NCI-H2107 treated with DMSO at 0.1 percent for 48 hours (cell line): ENCODE measurements at regions not wholly inside any gene's neighbourhood (a gene's known extent, or its start where the extent isn't known, plus 50 kb on each side); places are given as distances from the start of the nearest gene placed in this dataset.
"Not testable (repeated sequence)": the region's sequence is repeated elsewhere in the genome, so short reads cannot be mapped to it uniquely, and the experiment has no call there.

Experiments used
- DNase-seq: peaks from one replicate; lab custom pipeline; 2025; ENCODE audit not compliant: unreplicated experiment; lab: John Stamatoyannopoulos, UW

- DNase-seq = no peak
Observed at GRCh38 chrX:138875472-138875871, 164.0 kb upstream of the FGF13 start.

DNA sequence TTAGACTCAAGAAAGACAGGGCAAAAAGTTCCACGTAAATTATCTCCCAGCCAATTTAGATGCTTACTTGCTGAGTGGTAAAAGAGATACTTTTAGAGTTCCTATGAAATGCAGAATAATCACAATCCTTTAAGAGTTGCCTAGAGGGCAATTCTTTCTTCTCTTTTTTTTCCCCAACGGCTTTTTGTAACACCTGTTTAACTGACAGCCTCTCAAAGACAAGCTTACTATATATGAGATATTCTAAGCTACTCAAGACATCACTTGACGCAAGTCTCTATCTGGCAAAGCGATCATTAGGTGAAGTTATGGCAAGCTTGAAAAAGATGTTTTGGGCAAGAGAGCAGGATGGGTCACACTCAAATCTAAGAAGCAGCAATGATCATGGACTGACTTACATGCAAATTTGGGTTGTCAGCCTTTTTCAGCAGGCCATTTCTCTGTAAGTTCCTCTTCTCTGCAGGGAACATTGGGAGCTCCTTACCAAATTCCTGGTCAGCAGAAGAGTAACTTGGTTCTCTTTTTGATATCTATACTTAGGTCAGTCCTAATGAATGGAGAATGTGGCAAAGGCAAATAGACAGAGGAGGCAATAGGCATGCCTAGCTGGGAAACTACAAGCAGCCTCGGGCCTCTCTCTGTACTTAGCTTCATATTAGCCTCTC, 162.9 kb upstream of the FGF13 start:
- DNase-seq = no peak

DNA sequence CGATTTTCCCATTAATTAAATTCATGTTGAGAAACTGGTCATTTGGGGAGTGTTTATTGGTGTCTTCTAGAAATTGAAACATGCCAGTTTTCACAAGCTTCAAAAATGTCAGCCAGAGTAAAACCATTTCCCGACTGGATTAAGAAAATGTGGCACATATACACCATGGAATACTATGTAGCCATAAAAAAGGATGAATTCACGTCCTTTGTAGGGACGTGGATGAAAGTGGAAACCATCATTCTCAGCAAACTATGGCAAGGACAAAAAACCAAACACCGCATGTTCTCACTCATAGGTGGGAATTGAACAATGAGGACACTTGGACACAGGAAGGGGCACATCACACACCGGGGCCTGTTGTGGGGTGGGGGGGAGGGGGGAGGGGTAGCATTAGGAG, 162.1 kb upstream of the FGF13 start:
- DNase-seq = not testable (repeated sequence)

DNA sequence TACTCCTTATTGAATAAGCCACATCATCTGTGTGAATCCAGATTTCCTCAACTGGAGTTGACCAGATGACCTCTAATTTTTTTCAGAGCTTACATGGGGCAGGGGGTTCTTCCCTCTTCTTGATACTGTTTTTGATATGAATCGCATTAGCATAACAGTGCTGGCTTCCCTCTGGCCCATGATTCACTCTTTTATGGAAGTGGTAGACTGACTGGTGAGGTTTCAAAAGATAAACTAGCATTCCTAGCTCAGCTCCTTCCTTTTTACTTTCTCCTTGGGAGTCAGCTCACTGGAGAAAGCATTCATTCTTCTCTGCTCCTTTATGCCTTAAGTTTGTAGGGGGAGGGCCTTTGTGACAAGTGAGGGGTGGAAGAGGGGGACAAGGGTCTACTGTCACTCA, 161.0 kb upstream of the FGF13 start:
- no peak for DNase-seq

DNA sequence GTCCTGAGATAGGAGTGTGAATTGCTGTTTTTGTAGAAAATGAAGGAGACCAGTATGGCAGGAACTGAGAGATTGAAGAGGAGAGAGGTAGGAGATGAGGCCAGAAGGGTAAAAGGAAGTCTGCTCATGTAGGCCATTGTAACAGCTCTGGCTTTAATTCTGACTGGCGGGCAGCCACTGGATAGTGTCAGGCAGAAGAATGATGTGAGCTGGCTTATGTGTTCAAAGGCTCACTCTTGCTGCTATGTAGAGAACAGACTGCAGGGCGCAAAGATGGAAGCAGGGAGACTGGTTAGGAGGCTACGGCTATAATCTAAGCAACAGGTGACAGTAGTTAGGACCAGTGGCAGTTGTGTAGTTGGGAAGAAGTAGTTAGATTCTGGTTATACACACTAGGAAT, 160.2 kb upstream of the FGF13 start:
- DNase-seq = no peak

- no peak for DNase-seq
Observed at GRCh38 chrX:138866643-138867042, 155.1 kb upstream of the FGF13 start.

DNA sequence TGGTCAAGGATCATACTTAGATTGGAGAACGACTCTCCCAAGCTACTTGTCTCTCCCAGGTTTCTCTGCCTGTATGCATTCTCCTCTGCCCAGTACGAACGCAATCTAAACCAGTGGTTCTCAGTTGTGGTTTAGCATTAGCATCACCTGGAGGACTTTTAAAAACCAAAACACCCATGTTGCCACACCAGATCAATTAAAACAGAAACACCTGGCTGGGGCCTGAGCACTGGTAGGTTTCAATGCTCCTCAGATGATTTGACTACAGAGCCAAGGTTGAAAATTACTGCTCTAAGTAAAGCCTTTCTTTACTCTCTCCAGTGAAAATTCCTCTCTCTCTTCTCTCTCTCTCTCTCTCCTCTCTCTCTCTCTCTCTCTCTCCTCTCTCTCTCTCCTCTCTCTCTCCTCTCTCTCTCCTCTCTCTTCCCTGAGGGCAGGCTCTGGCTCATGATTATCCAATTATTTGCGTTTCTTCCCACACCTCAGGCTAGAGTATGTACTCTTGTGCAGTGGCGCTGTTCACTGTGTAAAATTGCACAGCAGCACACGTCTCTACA, 153.7 kb upstream of the FGF13 start:
- no peak for DNase-seq

DNA sequence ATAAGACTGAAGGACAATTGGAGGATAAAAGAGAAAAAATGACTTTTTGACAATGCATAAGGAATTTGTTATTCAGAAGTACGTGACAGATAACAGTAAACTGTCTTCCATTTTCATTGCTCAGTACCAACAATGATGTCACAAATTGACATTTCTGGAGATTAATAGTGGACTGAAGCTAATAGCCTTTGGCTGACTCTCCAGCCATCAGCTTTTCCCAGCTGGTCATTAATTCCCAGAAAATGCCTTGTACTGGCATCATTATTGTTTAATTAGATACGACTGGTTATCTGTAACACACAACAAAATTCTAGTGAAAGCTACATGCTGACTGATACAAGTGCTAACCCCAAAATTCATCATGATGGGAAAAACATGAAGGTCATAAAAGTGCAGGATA, 147.9 kb upstream of the FGF13 start:
- no peak for DNase-seq

DNA sequence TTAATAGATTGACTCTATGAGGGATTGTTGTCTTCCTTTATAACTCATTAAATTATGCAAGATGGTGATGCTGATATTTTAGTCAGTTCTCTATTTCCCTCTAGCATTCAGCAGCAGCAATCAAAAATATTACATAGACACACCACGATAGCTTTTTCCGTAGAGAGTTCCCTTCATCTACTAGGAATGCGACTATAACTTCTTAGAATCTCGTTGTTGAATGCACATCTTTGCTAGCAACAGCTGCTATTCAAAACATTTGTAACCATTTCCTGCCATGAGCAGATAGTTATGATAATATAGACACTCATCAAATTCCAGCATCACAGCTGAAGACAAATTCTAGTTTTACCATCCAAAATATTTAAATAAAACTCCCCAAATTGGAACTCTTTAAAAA, 147.4 kb upstream of the FGF13 start:
- DNase-seq = no peak

GRCh38 chrX:138858438-138858837, 146.9 kb upstream of the FGF13 start:
- no peak for DNase-seq

DNA sequence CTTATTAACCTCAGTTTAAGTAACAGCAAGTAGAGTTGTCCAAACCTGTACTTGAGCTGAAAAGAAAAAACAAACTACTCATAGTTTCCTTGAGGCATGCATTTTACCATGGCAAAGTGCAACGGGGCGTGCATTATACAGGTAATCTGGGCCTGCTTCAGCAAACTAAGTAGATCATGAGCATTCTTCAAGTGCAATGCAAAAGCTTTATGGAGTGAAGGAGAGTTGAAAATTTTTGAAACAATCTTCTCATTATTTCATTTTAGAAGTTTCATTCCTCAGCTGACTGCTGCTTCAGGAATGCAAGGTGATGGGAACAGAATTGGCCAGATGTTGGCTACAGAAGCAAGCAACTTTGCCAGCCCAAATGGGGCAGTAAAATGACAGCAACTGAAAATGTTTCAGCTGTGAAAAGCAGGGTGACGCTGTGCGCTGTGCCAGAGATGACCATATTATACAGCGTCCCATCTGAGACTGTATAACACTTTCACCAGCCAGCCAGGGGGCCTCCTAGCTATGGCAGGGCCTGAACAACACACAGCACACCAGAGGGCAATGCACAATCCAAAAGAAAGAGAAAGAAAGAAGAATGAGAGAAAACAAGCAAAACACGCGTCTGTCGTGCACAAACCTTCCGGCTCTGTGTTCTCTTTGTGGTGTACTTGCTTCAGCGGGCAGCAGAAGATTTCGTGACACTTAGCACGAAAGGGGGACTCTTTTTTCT, 145.5 kb upstream of the FGF13 start:
- DNase-seq = no peak

GRCh38 chrX:138853936-138854335, 142.4 kb upstream of the FGF13 start:
- DNase-seq = no peak

DNA sequence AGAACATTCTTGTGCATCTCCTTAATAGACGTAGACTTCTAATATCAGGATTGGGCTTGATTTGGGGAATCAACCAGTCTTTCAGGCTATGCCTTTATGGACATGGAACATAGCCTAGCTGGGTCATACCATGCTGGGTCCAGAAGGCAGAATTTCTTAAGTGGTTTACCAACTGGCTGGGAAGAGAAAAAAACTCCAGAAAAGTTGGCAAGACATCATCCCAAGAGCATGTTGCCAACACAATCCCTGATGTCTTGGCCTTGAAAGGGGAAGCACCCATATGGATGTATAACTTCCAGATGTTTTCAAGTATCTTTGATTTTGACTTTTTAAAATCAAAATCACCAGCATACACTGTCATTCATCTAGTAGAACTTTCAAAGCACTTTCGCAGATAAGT, 138.0 kb upstream of the FGF13 start:
- no peak for DNase-seq

DNA sequence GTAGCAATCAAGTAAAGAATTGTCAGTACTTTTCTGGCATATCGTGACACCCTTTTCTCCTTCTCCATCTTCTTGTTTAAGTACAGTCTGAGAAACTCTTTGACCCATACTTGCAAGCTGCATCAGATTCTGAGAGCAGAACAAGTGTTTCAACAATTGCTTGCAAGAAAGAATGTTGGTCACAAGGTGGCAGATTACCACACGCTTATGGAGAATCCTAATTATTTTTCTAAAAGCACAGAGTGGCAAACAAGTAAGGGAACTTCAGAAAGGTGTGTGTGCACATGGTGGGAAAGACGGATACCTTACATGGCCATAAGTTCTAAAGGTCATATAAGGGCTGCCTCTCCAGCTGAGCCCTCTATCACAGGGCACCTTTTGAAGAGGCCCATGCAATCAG, 136.4 kb upstream of the FGF13 start:
- no peak for DNase-seq

DNA sequence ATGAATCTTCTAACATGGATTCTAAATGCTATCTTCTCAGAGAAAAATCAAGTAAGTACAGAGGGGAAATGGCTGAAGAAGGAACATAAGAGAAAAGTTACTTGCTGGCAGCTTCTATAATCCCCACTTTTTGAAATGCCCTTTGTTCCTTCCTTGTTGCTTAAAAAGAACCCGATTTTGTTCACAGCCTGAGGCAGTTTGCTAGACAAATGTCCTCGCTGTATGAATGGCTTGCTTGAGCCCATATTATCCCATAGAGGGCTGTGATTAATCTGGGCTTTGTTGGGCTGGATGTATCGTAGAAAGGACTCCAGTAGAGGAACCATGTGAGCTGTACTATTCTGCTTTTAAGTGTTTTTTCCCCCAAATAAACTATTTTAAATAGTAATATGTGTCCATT, 134.3 kb upstream of the FGF13 start:
- DNase-seq = no peak

- DNase-seq = not testable (repeated sequence)
Observed at GRCh38 chrX:138807400-138807799, 95.9 kb upstream of the FGF13 start.

DNA sequence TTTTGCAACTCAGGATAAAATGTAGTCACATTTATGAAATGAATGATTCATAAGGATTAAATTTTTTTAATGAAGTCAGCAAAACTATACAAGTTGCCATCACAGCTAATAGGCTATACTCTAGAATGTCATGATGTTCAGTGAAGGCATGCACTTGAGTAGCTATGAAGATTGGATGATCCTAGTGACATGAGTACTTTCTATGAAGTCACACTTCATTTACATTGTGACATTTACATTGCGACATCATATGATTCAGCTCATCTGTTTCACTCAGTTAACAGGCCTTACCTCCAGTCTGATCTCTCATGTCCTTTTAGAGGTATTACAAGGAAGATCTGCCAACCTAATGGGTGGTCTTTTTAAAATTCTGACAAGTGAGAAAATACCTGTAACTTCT, 82.7 kb upstream of the FGF13 start:
- no peak for DNase-seq

- no peak for DNase-seq
Observed at GRCh38 chrX:138791551-138791950, 80.0 kb upstream of the FGF13 start.

GRCh38 chrX:138788771-138789170, 77.3 kb upstream of the FGF13 start:
- DNase-seq = no peak

- DNase-seq = not testable (repeated sequence)
Observed at GRCh38 chrX:138778576-138778909, 67.0 kb upstream of the FGF13 start.

- not testable (repeated sequence) for DNase-seq
Observed at GRCh38 chrX:138777908-138778575, 66.5 kb upstream of the FGF13 start.

DNA sequence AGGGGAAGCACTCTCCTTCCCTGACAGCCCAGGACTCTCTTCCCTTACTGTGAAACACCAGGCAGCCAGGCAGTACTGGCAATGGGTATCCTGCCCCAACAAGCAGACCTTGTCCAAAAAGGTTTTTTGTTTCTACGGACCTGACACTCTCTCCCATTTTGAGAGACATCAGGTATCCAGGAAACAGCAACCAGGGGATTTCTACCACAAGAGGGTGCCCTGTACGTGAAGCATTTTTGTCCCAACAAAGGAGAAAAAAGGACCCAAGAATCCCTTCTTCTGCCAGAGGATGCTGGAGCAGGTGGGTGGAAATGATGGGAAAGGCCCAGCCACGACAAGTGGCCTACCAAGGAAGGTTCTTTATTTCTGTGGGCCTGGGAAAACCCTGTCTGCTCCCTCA, 65.7 kb upstream of the FGF13 start:
- DNase-seq = no peak
